CD4-positive, alpha-beta T cell treated with Interleukin-15 for 1 hour (primary cell): ENCODE measurements at regions not wholly inside any gene's neighbourhood (a gene's known extent, or its start where the extent isn't known, plus 50 kb on each side); places are given as distances from the start of the nearest gene placed in this dataset.
A peak's percentile ranks its signal among the peaks of the same experiment; 100 is the strongest.
"Not testable (repeated sequence)": the region's sequence is repeated elsewhere in the genome, so short reads cannot be mapped to it uniquely, and the experiment has no call there.

Experiments
- DNase-seq: peaks from one replicate; pipeline ENCODE4 v3.0.0-alpha.2; 2020

DNA sequence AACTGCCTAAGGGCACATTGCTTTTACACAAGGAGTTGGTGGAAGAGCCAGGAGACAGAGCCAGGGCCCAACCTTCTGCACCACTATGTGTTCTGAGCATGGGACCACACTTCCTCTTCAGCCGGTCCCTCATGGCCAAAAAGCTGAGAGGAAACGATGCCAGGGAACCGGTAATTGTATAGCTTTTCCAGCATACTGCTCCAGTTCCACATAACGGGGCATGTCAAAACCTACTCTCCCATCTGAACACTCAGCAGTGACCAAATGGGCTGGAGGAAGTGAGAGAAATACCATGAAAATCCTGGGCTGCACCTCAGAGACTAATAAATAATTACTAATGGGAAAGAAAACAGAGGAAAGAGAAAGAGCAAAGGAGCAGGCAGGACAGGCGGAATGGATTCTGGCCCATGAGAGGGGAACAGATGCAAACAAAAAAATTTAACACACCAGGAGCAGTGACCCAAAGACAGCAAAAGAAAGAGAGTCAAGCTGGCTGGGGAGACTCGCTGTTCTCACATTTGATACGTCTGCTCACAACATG is 52.0 kb upstream of the BMP2 start:
- DNase-seq, result no peak

DNA sequence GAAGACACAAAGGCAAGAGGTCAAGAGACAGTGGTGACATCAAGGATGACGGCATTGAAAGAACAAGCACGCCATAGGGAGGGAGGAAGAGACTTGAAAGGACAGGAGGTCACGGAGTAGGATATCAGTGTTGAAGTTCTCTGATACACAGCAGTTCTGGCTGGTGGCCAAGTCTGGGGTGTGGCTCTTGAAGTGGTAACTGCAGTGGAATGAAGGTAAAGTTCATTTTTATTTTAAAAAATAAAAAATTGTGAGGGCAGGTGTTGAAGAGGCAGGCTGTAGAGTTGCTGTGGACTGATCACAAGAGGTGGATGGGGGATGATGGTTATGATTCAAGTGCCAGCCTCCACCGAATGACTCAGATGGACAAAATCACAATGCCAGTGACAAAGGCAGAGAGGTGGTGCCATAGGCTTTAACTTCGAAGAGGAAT is 53.2 kb upstream of the BMP2 start:
- DNase-seq, result no peak

DNA sequence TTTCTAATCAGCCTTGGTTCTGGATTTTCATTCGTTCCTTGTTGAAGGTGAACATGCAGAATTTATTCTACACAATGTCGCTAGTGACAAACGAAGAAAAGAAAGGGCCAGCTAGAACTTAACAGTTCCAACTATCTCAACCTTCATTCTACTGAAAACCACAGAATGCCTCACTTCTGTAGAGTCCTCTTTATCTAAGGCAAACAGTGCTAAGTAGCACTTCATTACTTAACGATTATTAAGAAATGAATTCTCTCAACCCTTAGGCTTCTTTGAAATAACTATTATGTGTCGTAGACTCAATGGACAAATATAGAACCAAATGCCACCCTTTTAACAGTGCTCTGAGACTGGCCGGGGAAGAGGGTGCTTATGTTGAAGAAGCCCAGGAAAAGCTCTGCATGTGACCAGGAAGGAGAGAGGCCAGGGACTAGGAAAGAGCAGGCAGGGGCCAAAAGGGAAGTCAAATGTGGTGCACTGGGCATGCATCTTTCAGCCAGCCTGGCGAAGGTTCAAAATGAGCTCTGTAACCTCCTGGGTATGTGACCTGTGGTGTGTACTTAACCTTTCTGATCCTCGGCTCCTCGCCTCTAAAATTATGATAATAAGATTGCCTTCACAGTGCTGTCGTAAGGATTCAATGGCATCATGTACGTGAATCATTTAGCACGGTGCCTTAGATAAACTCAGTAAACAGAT is 55.4 kb upstream of the BMP2 start:
- DNase-seq, result no peak

DNA sequence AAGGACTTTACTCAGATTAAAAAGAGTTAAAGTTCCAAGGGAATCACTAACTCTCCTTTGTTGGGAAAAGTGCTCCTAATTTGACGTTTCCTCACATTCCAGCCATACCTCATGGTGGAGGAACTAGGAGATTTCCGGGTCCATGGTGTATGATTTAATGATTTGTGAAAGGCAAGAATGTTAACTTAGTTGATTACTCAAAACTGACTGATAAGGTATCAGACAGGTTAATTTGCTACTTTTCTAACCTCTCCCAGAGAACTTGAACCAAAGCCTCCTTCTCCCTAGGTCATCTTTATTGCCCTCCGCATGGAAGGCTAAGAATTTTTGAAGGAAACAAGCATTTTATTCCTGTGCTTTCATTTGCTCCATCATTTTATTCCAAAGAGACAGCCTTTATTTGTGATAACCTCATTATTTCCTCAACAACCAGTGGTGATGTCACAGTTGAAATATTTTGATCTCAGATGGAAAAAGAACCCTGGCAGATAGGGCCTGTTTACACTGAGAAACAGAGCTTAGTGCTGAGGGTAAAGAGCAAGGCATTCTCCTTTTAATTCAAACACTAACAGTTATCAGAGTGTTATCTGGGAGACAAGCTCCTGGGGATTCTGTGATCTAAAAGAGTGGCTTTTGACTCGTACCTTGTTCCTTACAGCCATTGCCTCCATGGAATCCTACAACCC is 57.4 kb upstream of the BMP2 start:
- DNase-seq, result no peak

DNA sequence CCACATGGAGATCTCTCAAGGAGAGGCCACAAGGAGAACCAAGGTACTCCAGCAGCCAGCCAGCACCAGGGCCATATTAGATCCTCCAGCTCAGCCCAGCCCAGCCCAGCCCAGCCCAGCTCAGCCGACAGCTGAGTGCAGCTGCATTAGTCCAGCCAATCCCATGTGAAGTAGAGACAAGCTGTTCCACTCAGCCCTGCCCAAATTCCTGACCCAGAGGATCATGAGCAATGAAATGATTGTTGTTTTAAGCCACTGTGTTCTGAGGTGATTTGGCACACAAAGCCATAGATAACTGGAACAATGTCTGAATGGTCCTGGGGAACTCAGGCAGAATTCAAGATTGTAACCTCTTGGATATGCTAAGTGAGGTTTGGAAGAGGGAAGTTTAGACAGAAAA is 59.5 kb upstream of the BMP2 start:
- DNase-seq, result no peak

DNA sequence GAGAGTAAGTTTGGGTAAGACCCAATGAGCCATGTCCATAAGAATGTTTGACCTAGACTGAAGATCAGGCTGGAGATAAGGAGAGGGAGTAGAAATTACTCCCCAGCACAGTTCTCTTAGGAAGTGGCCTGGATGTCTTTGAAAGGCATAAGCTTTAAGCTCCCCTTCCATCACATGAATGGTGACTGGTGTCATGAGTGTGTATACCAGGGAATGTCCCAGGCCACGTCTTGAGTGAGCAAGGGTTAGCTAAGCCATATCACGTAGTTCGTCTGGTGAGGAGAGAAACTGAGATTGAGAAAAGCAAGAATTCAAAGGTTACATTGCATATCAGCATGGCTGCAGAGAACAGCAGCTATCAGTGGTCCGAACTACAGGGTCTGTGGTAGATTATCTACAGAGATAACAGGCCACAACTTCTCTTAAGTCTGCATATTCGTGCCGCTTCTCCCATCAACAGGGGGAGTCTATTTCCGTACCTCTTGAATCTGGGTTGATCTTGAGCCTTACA is 60.1 kb upstream of the BMP2 start:
- DNase-seq, result no peak

DNA sequence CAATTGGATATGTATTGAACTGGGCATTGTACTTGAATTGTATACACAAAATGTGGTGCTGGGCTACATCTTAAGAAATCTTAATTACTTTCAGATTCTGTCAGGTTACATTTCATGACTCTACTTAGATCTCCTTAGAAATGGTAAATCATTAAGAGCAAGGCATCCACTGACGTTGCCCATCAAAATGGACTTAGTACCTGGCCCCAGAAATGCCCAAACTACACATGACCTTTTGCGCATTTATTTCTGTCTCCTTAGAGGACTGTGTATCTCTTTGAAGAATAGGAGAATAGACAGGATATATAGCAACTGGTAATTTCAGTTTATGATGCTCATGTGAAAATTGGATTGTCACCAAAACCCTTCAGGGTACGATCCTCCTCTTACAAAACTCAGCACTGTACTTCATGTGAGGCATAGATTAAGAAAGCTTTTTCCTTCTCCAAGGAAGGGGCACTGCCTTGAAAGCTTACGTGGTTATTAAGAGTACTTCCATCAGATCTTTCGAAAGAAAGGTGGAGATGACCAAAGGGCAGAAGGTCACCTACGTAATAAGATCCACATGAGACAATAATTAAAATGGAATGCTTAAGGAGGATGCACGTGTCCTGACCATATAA is 61.4 kb upstream of the BMP2 start:
- no peak for DNase-seq

DNA sequence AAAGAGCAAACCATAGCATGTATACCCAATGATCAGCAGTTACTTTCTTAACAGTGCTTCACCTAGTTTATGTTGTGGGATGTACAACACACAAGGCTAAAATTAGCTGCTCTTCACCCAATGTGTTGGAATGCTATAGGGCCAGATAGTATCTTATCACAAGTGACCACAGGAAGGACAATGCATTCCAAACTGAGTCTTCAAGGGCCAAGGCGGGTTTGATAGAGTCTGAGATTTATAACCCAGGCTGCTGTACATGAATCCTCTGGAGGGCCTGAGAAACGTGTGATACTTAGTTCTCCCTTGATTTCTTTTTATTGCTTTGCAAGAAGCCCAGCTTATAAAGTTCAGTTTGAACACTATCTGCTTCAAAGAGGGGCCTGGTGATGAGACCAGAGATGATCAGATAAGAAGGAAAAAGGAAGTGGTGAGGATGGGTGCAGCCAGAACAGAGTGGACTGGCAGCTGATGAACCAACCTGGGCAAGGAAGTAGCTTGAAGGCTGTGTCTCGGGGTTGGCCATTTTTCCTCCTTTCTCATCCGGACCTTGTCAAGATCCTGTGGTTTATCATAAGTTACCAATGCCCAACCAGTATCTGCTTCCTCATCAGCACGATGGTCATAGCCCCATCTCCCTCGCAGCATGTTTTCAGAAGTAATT is 62.2 kb upstream of the BMP2 start:
- DNase-seq, result no peak

DNA sequence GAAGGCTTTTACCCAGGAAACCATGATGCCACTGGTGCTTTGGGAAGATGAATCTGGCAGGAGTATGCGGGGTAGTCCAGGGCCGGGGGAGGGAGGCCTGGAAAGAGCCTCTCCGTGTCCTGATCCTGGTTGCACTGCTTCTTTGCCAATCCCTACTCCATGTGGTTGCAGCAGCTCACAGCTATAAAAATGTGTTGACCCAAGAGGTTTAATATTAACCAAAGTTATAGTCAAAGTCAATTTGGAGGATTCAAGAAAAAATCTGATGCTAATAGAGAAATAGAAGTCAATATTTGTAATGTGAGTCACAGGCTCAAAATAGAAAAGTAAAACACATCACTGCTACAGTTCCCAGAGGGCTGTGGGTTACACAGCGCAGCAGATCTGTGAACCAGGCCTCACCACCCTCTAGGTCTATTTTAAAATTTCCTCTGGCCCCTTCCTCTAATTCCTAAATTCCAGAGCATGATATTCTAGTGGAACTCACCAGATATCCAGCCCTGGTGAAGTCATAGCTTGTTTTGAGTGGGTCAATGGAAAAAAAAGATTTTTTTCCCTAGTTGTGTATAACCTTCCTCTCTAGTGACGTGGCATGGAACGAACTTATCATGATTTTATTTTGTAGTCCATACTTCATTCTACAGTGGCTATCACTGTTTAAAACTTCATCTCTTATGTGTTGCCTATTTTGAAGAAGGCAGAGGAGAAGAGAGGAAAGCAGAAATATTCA is 63.2 kb upstream of the BMP2 start:
- no peak for DNase-seq

DNA sequence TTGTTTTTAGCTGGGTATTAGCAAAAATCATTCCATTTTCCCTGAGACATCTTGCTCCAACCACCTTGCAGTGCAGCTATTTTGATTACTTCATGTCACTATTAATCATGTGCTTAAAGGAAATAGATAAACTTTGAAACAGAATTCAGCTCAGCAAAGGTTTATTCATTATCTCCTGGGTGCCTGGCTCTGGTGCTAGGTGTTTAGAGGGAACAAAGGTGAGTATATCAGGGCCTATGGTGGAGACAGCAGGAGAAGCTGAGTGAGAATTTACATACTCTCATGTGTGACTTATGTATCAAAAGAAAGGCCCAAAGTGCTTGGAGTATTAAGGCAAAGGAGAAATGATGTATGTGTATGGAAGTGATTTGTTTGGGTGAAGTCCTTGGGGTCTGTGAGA is 63.8 kb upstream of the BMP2 start:
- no peak for DNase-seq

DNA sequence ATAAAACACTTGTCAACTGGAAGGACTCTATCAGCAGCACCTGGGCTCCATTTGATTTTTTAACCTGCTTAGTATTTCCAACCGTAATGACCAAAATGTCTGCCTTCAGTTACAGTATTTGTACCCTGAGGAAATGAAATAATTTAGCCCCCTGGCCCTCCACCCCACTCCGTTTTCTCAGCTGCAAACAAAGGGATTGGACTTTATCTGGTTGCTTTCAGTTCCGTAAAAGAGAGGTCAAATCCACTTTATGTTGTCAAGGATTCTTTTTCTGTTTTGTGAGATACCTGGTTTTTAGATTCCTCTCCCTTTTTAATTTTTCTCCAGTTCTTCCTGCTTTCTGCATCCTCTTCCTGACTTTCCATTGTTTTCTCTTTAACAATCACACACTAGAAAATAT is 64.4 kb upstream of the BMP2 start:
- no peak for DNase-seq

DNA sequence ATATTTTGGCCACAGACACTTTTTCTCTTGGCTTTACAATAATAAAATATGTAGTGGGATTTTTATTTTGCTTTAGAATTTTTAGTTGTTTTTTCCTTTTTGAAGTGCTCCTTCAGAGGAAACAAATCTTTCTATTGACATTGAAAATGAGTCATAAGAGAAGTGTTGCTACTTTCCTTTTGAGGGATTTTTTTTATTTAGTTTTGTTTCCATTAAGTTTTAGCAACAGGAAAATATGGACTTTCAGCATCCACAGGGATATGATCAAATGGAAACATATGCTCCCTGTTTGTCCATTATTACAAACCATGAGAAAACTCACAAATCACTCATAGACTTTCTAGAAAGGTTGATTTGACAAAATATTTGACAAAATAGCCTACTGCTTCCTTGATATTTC is 65.3 kb upstream of the BMP2 start:
- DNase-seq, result no peak

DNA sequence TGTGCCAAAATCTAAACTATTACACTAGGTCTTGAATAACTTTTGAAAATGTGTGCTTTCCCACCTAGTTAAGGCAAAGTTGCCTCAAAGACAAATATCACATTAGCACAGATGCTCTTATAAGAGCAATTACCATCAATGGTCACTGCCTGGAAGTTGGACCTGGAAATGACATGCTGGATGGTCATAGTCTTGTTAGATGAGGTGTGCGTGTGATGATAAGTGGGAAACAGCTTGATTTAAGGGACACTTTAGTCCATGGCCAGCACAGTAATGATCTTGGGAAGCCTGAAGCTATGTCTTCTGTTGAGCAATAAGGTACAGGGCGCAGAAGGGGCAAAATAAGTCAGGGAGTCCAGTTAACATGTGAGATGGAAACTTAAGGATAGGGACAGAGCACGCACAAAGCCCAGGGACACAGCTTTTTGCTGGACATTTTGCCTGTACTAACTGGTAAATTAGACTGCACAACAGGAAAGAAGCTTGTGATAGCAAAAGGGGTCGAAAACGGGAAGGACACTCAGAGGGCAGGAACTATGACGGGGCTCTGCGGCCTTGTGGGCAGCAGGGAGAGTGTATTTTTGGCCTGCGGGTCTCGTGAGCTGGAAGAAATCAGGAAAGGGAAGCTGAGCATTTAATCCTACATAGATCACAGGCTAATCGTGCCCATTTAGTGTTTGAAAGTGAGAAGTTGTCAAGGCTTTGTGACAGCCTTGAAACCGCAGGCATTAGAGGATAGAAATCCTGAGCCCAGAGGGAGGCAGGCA is 66.7 kb upstream of the BMP2 start:
- peak; percentile 43 for DNase-seq

DNA sequence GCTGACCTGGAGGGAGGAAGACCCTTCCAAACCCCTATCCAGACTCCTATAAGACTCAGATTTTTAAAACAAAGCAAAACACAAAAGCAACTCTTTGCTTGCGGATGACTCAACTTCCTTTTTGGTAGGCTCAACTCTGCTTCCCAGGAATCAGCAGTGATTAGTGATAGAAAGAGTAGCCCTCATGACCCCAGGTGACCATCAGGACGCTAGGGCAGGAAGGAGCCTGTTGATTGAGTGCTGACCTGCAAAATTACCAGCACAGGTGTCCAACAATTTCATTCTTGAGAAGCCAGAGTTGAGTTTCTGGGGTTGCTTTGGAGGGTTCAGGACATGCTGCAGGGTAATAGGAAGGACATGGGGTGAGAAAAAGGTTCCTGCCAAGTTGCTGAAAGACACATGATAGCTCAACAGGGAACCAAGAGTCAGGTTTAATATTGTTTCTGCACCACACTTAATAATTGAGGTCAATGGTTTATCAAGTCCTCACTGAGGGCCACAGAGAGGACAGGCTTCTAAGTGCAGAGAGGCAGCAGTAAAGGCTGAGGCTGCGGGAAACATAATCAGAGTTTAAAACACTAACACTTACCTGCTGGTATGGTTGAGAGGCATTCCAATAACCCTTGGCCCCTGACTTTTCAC is 67.4 kb upstream of the BMP2 start:
- no peak for DNase-seq

DNA sequence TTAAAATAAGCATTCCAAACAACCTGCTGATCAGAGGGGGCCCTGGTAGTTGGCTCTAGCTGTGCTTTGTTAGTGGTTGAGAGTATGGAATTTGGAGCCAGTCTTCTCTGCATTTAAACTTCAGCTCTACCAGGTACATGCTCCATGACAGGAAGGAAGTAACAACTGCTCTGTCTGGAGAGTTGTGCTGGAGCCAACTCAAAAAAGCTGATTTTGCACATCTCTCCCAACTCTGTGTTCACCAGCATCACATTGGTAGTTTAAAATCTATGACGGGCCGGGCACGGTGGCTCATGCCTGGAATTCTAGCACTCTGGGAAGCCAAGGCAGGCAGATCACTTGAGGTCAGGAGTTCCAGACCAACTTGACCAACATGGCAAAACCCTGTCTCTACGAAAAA is 68.8 kb upstream of the BMP2 start:
- DNase-seq, result no peak

DNA sequence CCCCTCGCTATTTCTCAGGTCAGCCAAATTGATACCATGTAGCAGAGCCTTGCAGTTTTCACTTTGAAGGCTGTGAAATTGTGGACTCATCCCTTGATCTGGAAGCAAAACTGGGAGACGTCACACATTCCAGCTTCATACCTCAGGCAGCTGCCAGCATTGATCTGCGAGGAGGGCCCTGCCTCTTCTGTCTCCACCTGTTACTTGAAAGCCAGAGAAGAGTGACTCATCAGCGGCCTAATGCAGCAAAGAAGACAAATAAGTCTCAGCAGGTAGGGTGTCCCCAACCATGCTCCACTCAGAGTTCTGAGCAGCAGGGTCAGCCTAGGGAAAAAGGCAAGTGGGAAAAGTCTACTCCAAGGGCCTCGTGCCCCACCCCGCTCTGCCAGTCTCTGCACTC is 69.4 kb upstream of the BMP2 start:
- no peak for DNase-seq

DNA sequence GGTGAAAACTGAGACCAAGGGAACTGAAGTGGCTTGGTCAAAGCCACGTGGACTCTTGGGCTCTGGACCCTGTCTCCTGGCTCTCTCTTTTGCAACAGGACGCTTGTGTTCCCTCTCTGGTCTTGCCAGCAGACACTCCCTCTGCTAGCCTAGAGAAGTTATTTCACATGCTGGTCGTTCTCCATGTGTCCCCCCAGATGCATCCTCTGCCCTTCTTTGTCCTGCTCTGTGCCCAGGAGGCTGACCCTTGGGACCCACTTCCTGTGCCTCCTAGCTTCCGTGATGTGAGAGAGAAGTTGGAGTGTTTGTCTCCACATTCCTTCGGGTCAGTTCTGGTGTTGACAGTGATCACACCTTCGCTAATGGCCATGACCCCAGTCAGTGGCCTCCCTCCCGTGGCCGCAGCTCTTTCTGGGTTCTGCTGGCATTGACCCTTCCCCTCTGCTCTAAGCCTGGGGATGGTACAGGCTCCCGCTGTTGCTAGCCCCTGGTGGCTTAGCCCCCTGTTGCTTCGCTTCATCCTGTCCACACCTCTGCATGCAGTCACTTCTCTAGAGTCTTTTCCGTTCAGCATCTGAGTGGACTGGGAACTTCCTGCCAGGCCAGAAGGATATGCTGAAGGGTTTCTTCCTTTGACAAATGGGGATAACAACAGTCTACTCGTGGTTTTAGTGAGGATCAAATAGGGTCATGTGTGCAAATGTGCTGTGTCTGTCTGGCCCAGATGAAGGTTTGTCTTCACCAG is 70.1 kb upstream of the BMP2 start:
- DNase-seq, result no peak

DNA sequence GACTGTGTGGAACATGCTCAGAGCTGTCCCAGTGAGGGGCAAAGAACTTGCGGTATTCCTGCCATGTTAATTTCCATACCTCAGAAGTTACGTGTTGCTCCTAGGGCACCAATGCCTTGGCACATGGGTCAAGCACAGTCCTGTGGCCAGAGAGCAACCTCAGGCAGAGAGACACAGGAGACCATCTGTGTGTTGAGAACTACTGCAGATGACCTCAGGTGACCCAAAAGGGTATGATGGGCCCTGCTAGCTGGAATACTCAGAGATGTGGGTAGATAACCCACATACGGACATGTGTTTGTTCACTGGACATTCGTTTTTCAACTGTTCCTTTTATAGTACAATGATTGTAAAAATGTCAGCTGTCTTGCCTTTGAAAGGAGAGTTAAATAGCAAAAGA is 71.5 kb upstream of the BMP2 start:
- DNase-seq, result no peak

DNA sequence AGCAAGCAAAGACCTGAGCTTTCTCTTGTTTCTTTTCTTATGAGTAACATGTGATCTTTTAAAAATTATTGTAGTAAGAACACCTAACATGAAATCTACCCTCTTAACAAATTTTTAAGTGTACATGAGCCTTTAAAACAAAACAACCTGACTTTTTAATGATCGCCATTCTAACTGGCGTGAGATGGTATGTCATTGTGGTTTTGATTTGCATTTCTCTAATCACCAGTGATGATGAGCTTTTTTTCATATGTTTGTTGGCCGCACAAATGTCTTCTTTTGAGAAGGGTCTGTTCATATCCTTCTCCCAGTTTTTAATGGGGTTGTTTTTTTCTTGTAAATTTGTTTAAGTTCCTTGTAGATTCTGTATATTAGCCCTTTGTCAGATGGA is 73.7 kb upstream of the BMP2 start:
- not testable (repeated sequence) for DNase-seq

DNA sequence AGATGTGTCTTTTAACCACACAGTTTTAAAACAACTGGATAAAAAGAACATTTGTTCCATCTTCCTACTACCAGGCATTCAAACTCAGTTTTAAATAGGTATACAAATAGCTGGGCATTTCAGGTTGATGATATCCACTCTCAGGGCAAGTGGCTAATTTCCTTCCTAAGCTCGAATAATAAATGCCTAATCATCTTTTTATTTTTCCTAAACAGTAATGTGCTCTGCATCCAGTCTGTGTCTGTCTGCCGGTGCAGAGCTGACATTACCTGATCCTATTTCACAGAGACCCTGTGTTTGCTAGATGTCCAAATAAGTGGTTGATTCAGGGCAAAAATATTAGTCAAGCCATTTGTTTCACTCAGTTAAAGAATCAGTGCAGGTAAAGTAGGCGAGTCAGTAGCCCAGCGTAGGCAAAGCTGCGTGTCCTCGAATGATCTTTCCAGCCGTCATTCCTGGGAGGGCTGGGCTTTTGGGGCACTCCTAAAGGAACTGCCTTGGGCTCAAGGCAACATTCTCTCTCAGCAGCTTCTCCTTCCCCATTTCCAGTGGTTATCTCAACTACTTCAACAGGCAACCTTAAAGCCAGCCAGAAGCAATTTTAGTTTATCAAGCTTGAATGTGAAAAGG is 74.2 kb upstream of the BMP2 start:
- no peak for DNase-seq
